HG03060 (cell line): ENCODE measurements at regions not wholly inside any gene's neighbourhood (a gene's known extent, or its start where the extent isn't known, plus 50 kb on each side); places are given as distances from the start of the nearest gene placed in this dataset.

ENCODE experiments used
- ATAC-seq: cut with Tn5 transposase; IDR thresholded peaks from one replicate; pipeline ENCODE4 v1.9.1; 2021; ENCODE audit warnings: low read depth, moderate number of reproducible peaks; ENCODE audit not compliant: unreplicated experiment

GRCh38 chr7:155212301-155213015 is 85.2 kb upstream of the INSIG1 start:
- no peak for ATAC-seq

GRCh38 chr7:155213385-155213784 is 84.3 kb upstream of the INSIG1 start:
- no peak for ATAC-seq

DNA sequence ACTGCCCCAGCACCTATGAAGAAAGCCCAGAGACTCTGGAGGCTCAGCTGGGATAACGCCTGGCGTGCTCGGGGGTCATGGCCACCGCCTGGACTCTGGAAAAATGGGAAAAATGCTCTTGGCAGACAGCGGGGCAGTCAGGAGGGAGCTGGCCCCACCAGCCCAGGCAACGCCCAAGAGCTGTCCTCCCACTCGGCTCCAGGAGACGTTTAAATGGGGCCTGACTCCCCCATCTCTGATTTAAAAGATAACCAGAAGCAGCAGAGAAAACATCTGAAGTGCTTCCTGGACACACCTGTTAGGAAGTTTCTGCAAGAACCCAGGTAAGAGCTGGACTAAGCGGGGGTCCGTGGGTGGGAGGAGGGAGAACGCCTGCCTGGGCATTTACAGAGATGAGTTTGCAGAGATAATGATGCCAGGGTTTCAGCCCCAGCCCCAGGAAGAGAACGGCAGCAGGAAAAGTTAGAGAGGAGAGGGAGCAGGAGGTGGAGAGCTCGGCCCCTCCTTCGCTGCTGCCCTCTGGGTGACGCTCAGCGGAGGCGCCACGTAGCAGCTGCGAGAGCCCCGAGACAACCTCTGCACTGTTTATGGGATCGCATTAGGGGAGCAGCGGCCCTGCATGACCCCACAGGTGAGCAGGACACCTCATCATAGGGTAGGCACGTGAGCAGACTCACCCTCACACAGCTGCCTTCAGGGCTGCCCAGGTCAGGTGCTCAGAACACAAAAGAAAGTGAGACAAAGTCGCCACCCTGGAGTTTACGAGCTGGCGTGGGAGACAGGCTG is 83.5 kb upstream of the INSIG1 start:
- no peak for ATAC-seq

DNA sequence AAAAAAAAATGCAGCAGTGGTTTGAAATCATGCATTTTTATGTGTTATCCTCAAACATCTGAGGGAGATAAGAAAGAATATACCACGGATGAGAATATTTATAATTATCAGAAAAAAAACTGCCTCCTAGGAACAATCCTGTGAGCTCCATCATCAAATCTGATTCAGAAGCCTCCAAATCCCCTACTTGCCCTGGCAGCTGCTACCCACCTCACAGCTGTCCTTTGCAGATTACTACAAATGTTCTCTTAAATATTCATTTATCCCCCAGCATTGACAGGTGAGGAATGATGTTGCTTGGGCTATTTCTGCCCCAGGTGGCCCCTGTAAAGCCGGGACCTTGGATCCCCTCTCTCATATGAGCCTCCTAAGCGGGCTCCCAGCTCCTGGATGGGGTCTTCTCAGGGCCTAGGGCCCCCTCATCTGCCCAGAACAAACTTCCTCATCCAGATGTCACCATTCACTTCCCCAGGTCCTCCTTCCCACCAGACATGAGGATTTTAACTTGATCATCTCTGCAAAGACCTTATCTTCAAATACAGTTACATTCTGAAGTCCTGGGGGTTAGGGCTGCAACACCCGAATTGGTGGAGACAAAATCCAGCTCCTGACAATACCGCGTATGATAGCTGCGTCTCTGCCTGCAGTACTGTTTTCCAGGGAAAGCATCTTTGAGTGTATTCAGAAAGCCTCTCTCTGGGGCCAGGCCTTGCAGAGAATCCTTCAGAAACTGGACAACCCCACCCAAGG is 81.9 kb upstream of the INSIG1 start:
- no peak for ATAC-seq

DNA sequence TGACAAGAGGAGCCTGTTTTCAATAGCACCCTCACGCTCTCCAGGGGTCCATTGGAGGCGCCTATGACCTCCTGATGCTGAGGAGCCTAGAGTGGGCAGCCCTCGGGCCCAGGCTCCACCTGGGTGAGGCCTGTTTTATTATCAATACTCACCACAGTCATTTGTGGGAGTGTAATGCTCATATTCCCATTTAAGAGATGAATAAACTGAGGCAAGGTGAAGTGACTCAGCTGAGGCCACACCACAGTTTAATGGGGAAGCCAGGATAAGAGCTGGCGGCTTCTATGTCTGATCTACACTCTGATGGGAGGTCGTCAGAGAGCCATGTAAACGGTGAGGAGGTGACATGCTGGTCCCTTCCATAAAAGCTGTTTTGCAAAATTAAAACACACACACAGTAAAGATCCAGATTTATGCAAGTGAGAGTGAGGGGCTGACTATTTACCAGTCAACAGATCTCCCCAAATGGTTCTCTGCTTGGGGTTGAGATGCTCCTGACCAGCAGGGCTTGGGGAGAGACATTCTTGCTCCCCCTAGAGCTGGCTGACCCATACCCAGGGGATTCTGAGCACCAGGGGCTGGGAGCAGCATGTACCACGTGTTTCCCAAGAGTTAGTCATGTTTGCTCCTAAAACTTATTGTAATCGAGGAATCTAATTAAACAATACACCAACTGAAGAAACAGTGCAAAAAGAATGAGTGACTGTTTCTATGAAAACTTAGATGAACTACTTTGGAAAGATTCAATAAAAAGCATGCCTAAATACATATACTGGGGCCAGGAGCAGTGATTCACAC is 81.0 kb upstream of the INSIG1 start:
- ATAC-seq: no peak

DNA sequence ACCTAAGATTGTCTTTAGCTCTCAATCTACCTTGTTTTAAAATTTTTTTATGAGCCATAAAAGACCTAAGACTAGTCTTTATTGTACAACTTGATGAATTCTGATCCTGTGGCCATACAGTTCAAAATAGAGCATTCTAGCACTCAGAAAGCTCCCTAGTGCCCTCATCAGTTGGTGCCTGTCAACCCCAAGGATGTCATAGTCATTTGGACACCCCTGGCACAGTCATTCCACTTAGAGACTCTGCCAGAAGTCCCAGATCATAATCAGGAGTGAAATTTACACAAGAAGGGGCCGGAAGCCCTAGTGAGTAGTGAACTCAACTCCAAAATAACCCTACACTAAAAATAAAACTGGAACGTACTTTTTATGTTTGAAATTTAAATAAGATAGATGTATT is 80.0 kb upstream of the INSIG1 start:
- ATAC-seq: no peak

GRCh38 chr7:155218276-155219153 is 79.2 kb upstream of the INSIG1 start:
- ATAC-seq: no peak

DNA sequence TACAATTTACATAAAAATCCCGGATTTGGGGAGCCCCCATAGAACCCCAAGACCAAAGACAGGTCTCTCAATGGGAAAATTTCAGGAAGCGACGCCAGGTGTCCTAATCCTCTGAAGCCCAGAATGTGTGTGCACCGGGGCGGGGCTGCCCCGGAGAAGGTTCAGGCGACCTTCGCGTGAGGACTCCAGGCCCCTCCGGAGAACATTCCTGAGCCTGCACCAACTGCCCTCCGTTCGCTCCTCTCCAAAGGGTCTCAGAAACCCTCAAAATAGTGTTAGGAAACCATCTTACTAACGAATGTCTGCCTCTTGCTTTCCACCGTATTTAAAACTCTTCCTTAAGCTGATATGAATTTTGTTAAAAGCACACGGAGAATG is 78.5 kb upstream of the INSIG1 start:
- no peak for ATAC-seq

DNA sequence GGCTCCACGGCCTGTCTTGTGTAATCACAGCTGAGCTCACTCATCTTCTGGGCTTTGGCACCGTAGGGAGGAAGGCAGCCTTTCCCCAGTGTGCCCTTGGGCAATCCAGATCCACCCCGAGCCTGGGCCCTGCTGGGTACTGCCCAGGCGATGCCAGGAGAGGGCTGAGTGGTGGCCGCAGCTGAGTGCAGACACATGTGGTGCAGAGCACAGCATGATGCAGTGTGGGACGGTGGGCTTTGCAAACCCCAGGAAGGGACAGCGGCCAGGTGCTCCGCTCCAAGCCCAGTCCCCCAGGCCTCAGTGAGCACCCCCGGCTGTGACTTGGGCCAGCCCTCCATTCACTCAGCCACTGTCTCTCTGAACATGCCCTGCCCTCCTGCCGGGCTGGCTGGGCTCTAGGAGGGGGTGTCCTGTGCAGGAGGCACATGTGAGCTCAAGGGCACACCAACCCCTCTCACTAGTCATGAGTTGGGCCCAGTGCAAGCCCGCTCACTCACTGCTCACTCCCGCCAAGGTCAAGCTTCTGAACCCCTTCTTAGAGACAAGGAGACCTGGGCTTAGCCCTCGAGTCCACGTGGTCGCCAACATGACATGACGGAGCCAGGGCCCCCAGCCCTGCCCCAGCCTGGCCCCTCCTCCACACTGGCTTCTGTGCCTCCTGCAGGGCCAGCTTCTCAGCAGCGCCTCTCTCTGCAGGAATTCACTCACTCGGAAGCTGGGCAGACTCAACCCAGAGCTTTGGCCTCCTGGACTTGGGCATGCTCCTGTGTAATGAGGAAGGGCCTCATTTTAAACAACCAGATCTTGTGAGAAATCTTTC is 77.5 kb upstream of the INSIG1 start:
- ATAC-seq: no peak

DNA sequence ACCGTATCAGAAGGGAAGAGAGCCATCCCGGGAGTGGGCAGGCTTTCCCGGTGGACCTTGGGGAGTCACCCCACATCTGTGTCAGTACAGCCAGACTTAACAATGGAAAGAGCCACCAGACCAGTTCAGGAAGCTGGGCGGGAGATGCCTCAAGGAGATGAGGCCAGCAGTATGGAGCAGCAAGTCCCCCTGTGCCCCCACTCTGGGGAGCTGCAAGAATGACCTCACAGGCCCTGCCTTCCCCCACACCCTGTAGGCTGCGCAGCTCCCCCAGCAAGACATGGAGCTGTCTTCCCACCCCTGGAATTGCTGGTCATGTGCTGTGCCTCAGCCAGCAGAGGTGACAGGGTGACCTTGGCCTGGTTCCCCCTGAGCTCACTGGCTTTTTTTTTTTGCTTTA is 76.8 kb upstream of the INSIG1 start:
- ATAC-seq: no peak

DNA sequence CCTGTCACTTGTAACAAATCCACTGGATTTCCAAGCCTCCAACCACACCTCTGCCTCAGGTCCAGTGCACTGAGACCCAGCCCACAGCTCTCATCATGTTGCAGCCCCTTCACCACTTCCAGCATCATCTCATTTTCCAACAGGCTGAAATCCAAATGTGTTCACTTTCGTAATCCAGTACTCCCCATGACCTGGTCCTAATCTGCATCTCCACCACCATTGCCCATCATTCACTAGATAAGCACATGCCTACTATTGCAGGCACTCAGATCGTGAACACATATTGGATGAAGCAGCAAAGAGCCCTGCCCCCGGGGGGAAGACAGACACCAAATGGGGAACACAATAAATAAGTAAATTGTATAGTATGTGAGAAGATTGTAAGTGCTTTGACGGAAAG is 76.1 kb upstream of the INSIG1 start:
- ATAC-seq: no peak

DNA sequence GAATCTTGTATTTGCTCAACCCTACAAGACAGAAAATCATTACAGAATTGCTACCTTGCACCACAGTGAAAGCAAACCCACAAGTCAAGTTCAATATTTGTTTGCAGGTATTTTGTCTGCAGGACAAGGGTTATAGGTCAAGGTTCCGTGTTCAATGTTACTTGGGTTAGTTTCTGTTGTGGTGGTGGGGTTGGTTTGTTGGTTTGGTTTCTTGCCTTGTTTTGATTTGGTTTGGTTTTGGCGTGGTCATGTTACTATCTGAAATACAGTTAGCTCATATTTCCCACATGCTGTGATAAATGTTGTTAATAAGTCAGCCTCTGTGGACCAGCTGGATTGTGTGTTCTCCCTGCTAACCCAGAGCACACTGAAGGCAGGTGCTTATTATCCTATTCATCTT is 75.6 kb upstream of the INSIG1 start:
- no peak for ATAC-seq

DNA sequence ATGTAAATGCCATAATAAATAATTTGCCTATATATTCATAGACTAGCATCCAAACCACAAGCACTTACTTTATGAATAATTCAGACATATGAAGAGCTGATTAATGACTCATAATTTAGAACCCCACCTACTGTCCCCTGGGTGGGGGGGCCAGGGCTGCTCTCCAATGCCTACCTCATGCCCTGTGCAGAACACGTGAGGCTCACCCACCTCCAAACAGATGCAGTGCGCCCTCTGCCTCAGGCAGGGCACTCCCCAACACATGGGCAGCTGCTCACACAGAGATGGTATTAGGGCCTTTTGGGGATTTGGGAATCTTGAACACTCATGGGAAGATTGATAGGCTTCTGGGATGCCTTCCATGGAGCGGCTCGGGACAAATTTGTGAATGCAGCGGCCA is 75.1 kb upstream of the INSIG1 start:
- ATAC-seq: no peak

DNA sequence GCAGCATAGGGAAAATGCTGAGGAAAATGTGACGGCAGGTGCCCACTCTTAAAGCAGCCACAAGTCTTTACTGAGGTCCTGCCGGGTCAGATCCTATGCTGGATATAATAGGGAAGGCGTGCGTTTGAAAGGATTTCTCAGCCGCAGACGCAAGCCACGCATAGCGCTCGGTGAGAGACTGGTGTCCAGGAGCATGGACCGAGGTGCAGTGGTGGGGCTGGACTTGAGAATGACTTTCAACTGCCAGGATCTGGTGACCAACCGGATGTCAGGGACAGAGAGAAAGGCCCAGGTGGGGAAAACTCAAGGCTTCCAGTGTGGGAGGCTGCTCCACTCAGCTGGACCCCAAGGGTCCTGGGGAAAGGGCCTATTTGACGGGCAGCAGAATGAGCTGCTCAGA is 74.7 kb upstream of the INSIG1 start:
- no peak for ATAC-seq

DNA sequence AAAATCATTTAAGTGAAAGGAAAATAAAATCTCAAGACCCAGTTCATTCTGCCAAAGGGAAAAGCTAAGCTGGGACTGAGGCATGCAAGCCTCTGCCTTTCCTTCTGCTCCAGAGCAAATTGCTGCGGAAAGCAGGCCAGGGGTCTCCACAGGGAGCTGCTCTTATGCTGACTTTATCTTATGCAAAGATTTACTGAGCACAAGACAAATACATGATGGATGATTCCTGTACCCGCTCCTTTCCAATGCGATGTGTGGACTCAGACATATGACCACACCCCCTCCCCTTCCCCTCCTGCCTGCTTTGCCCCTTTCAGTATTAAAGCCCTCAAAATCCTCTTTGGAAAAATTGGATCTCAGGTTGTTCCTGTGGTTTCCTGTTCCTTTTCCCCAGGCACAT is 74.2 kb upstream of the INSIG1 start:
- ATAC-seq: no peak

DNA sequence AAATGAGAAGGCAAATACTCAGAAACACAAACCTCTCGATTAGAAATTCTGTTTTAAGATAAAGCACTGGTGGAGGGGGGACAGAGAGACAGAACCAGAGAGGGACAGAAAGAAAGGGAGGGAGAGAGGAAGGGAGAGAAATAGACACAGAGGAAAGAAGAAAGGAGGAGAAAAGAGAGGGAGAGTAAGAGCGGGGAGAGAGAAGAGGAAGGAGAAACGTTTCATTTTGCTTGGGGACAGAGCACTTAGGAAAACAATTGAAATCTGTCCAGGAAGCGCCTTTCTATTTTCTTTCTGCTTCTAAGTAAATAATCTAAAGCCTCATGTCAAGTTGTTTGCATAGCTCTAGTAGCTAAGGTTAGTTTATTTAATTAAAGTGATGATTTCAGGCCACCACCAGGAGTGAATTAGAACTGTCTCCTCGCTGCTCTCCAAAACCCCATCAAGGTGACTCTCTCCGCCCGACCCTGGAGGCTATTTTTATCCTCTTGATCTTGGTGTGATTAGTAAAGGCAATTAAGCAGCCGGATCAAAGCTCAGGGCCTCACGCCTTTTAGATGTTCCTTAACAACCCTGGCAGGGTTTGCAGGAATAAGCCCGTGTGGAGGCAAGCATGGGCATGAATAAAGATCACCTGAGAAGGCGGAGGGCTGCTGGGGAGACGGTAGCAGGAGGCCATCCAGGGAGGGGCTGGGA is 73.4 kb upstream of the INSIG1 start:
- no peak for ATAC-seq

DNA sequence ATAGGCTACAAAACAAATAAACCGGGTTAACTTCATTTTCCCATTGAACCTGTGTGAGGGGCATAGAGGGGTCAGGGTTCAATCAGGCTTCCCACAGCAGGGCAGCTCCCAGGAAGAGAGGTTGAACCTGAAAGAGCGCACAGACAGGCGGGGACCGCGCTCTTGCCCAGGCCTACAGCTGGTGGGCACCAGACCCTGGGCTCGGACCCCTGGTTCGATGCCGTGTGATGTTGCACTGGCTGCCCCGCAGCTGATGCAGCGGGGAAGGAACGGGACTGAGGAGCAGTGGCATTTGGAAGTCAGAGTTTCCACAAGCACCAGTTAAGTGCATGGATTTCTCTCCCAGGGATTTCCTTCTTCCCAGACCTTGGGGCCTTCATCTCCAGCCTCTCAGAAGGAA is 72.6 kb upstream of the INSIG1 start:
- ATAC-seq: no peak

DNA sequence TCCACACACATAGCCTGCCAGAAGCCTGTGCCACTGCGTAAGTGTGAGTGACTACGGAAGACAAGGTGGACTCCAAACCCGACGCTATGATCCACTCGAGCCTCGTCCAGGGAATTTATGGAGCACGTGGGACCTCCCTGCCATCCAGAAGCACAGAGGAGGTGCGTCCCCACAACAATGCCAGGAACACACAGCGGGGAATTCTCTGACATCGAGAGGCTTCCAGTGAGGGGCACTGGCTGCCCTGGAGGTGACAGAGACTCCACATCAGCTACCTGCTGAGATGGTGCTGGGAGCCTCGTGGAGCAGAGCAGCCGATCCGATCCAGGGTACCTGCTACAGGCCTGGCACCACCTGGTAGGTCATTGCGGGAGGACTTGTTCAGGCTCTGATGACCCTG is 72.2 kb upstream of the INSIG1 start:
- no peak for ATAC-seq
